ENCODE measurements at regions not wholly inside any gene's neighbourhood (a gene's known extent, or its start where the extent isn't known, plus 50 kb on each side); places are given as distances from the start of the nearest gene placed in this dataset.

DNA sequence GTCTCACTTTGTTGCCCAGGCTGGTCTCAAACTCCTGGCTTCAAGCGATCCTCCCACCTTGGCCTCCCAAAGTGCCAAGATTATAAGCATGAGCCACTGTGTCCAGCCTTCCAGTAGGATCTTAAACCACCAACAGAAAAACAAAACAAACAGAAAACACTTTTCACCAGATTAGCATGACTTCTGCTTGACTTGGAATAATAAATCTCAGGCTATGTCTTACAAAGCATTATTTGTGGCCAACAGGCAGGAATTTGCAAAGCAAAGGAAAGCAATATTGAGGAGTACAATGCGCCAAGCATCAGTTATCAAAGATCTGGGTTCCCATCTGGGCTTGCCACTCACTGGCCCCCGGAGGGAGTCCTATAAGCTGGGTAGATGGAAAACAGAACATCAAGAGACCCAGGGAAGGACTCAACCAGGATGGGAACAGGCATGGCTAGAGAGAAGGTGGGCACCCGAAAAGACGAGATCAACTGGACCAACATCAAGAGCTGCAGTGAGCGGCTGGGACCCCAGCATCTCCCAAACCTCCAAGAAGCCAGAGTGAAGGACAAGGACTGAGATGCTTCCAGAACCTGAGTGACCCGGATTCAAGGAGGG is 101.2 kb downstream of the TMEM30B start:
- Histone ChIP-seq H3K4me3 (no peak overlapping the region), H3K4me1 (peaks cover 9% of the 10 kb centered on the region), H3K27ac (no peak overlapping the region), H3K36me3 (no peaks in the 10 kb centered on the region), H3K9me3 (no peaks in the 10 kb centered on the region), H3K27me3 (no peaks in the 10 kb centered on the region)
- no peak for DNase-seq (ENCODE audit: extremely low spot score in 2 of 2)
- TF ChIP-seq, protein P1, sequence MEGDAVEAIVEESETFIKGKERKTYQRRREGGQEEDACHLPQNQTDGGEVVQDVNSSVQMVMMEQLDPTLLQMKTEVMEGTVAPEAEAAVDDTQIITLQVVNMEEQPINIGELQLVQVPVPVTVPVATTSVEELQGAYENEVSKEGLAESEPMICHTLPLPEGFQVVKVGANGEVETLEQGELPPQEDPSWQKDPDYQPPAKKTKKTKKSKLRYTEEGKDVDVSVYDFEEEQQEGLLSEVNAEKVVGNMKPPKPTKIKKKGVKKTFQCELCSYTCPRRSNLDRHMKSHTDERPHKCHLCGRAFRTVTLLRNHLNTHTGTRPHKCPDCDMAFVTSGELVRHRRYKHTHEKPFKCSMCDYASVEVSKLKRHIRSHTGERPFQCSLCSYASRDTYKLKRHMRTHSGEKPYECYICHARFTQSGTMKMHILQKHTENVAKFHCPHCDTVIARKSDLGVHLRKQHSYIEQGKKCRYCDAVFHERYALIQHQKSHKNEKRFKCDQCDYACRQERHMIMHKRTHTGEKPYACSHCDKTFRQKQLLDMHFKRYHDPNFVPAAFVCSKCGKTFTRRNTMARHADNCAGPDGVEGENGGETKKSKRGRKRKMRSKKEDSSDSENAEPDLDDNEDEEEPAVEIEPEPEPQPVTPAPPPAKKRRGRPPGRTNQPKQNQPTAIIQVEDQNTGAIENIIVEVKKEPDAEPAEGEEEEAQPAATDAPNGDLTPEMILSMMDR (IDR thresholded peaks at IDR 0.05): no peak
- TF ChIP-seq POLR2A (IDR thresholded peaks at IDR 0.05) (no peak), POLR2AphosphoS5 (IDR thresholded peaks at IDR 0.05; ENCODE audit: insufficient read depth in 1 of 2, low read depth in 1 of 2) (no peak)
- intact Hi-C loops (cut with DNase I): no loop called here

DNA sequence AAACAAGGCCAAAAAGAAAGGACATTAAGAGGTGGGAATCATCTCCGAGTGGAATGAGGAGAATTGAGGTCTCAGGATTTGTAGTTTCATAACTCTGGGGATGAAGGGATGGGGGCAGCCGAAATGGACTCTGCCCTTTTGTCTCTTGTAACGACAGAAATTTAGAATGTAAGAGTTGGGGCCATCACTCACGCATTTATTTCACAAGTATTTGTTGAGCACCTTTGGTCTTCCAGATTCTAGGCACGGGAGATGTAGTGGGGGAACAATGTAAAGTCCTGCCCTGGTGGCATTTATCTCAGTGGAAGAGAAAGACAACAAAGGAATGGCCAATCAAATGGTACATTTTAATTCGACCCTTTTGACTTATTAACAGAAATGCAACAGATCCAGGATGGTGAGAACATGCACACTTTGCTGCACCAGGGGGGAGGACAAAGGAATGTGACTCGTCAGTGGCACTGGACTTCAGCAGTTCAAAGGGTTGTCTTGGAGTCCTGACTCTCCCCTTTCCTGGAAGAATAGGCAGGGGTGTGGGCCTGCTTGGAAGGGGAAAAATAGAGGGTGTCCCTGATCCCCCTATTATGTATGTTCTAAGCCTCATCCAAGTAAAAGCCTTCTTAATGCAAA is 102.0 kb downstream of the TMEM30B start:
- Histone ChIP-seq H3K9me3 (no peaks in the 10 kb centered on the region), H3K27me3 (no peaks in the 10 kb centered on the region), H3K27ac (no peak overlapping the region), H3K36me3 (no peaks in the 10 kb centered on the region), H3K4me1 (peaks cover 9% of the 10 kb centered on the region), H3K4me3 (no peak overlapping the region)
- TF ChIP-seq POLR2A (IDR thresholded peaks at IDR 0.05) (no peak), POLR2AphosphoS5 (IDR thresholded peaks at IDR 0.05; ENCODE audit: insufficient read depth in 1 of 2, low read depth in 1 of 2) (no peak)
- TF ChIP-seq, protein P1 (IDR thresholded peaks at IDR 0.05): no peak
- DNase-seq (ENCODE audit: extremely low spot score in 2 of 2): no peak
- intact Hi-C loops (cut with DNase I): no loop called here

DNA sequence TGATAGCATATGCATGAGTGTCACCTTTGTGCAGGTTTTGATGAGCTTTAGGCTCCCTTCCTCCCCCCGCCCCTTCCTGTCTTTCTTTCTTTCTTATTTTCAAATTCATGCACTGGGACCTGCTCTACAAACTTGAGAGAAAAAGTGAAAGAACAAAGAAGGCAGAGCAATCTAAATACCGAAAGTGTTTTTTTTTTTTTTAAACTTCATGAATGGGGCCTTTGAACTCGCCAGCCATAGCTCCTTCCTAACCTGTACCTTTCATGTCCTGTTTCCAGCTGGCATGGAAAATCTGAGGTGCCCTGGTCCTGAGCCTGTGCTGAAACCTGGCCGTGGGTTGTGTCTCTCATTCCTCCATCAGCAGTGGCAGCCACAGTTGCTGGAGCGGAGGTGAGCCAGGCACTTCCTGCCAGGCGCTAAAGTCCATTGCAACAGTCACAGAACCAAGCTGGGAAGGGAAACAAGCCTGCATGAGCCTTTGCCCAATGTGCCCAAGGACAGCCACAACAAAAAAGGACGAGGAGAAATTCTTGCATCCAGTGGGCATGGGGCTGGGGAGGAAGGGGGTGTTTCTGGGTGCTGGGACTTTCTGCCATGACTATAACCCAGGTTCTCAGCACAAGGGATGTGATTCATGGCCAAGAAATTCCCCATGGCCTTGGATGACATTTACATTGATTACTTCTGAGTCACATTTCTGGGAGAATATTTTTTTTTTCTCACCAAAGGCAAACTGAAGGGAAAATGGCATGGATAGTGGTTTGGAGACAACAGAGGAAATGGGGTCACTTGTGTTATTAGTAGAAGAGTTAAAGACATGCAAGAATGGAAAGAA is 102.7 kb downstream of the TMEM30B start:
- intact Hi-C loops (cut with DNase I): no loop called here
- no peak overlapping the region for H3K27ac ChIP-seq

DNA sequence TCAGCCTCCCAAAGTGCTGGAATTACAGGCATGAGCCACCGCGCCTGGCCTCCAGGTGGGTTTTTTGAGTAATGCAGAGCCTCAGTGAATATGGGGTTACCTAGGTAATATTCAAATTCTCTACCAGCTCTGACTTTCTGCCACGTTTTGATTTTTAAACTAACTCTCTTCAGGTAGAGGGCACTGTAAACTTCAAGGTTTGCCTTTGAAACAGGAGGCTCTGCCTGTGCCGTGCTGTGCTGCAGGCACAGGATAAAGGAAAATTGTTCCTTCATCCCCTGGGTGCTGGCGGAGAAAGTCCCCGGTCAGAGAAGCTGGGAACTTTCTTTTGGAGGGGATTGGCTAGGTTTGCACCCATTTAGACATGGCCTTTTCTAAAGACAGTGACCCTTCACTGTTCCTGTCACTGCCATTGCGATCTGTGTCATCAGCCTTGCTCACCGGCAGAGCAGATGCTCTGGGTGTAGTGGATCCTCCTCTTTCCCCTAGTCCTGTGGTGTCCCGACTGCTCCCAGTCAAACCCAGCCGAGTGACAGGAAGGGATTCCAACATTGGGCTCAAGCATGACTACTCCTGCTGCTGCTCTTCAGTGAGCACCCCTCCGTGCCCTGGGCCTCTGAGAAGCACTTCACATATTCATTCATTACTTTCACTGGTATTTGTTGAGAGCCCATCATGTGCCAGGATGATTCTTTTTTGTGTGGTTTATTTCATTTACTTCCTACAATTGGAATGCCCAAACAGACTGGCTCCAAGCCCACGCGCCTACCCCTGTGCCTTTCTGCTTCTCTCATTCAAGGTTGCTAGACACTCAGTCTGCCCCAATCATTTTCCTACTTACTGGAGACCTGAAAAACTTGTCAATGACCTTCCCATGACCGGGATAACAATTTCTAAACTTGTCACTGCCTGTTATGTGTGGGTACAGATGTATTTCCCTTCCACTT is 103.6 kb downstream of the TMEM30B start:
- intact Hi-C loops (cut with DNase I): no loop called here
- Histone ChIP-seq H3K9me3 (no peaks in the 10 kb centered on the region), H3K4me3 (no peak overlapping the region), H3K27ac (no peak overlapping the region), H3K36me3 (no peaks in the 10 kb centered on the region), H3K4me1 (peaks cover 9% of the 10 kb centered on the region), H3K27me3 (no peaks in the 10 kb centered on the region)
- TF ChIP-seq, protein P1 (IDR thresholded peaks at IDR 0.05): no peak
- TF ChIP-seq POLR2A (IDR thresholded peaks at IDR 0.05): no peak
- no peak for TF ChIP-seq POLR2AphosphoS5 (IDR thresholded peaks at IDR 0.05; ENCODE audit: insufficient read depth in 1 of 2, low read depth in 1 of 2)
- no peak for DNase-seq (ENCODE audit: extremely low spot score in 2 of 2)

More for the DNA sequence above, 102.7 kb downstream of the TMEM30B start:
- H3K9me3 ChIP-seq: no peaks in the 10 kb centered on the region
- no peak for DNase-seq (ENCODE audit: extremely low spot score in 2 of 2)
- H3K36me3 ChIP-seq: no peaks in the 10 kb centered on the region
- no peaks in the 10 kb centered on the region for H3K27me3 ChIP-seq
- TF ChIP-seq POLR2A (IDR thresholded peaks at IDR 0.05): no peak
- no peak for TF ChIP-seq POLR2AphosphoS5 (IDR thresholded peaks at IDR 0.05; ENCODE audit: insufficient read depth in 1 of 2, low read depth in 1 of 2)
- TF ChIP-seq, protein P1 (IDR thresholded peaks at IDR 0.05): no peak
- H3K4me1 ChIP-seq: peaks cover 9% of the 10 kb centered on the region
- no peak overlapping the region for H3K4me3 ChIP-seq

Measured in vagina (tissue), 2 donors.